ENCODE measurements at regions not wholly inside any gene's neighbourhood (a gene's known extent, or its start where the extent isn't known, plus 50 kb on each side); places are given as distances from the start of the nearest gene placed in this dataset.

- TF ChIP-seq, protein P1, sequence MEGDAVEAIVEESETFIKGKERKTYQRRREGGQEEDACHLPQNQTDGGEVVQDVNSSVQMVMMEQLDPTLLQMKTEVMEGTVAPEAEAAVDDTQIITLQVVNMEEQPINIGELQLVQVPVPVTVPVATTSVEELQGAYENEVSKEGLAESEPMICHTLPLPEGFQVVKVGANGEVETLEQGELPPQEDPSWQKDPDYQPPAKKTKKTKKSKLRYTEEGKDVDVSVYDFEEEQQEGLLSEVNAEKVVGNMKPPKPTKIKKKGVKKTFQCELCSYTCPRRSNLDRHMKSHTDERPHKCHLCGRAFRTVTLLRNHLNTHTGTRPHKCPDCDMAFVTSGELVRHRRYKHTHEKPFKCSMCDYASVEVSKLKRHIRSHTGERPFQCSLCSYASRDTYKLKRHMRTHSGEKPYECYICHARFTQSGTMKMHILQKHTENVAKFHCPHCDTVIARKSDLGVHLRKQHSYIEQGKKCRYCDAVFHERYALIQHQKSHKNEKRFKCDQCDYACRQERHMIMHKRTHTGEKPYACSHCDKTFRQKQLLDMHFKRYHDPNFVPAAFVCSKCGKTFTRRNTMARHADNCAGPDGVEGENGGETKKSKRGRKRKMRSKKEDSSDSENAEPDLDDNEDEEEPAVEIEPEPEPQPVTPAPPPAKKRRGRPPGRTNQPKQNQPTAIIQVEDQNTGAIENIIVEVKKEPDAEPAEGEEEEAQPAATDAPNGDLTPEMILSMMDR (IDR thresholded peaks at IDR 0.05 in 4 of 5, conservative IDR thresholded peaks at IDR 0.05 in 1 of 5), result no peak
- no peak for TF ChIP-seq POLR2A (IDR thresholded peaks at IDR 0.05)
These were observed 240.8 kb downstream of the FGFR2 start for GRCh38 chr10:121357401-121357800.

Measured in gastrocnemius medialis (tissue), 4 donors.